Nephron (organoid): ENCODE measurements at regions not wholly inside any gene's neighbourhood (a gene's known extent, or its start where the extent isn't known, plus 50 kb on each side); places are given as distances from the start of the nearest gene placed in this dataset.

Experiments used
- H3K27ac Mint-ChIP-seq, 3 experiments: 2 replicates each; pipeline ENCODE4 v1.8.0; 2020; ENCODE audit warnings: mixed read lengths in 3 of 3, mild to moderate bottlenecking in 2 of 3, moderate library complexity in 1 of 3
- H3K27me3 Mint-ChIP-seq: 2 replicates; pipeline ENCODE4 v1.8.0; 2021; ENCODE audit warnings: low read depth, mild to moderate bottlenecking, moderate library complexity, mixed read lengths
- H3K36me3 Mint-ChIP-seq: 2 replicates; pipeline ENCODE4 v1.8.0; 2020; ENCODE audit warnings: low read depth, mixed read lengths
- H3K4me1 Mint-ChIP-seq: 2 replicates; pipeline ENCODE4 v1.8.0; 2020; ENCODE audit warnings: mixed read lengths
- H3K4me3 Mint-ChIP-seq, 3 experiments: 2 replicates each; pipeline ENCODE4 v1.8.0; 2020; ENCODE audit warnings: mild to moderate bottlenecking in 3 of 3, mixed read lengths in 3 of 3, moderate library complexity in 2 of 3
- H3K9me3 Mint-ChIP-seq: 2 replicates; pipeline ENCODE4 v1.8.0; 2020; ENCODE audit warnings: mixed read lengths
- TF ChIP-seq, protein P1 (sequence below), 3 experiments: fragments of 200-600 bp; sonication (generic); IDR thresholded peaks; one replicate each; pipeline ENCODE4 v1.5.0; 2021; ENCODE audit warnings: antibody characterized with exemption in 3 of 3; ENCODE audit not compliant: unreplicated experiment in 3 of 3

DNA sequence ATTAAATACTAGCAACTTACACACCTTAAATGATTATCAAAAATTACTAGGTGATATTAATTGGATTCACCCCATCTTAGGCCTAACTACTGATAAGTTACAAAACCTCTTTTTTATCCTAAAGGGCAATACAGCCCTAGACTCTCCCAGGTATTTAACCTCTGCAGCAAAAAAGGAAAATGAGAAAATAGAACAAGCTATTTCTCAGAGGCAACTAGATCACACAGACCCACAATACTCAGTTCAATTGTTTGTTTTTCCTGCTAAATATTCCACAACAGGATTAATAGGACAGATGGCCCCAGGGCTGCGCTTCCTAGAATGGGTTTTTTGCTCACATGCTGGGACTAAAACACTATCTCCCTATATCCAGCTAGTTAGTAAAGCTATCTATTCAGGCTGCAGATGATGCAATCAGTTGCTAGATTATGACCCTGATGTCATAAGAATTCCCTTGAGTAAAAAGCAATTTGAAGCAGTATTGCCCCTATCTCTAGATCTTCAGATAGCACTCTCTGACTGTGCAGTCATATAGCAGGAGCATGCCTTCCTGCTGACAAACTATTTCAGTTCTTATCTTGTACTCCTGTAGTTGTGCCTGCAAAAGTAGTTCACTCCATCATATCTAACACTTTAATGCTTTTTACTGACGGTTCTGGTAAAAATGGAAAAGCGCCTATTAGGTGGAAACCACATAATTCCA lies 1595.5 kb upstream of the TENM4 start:
- peaks cover 43% of the 10 kb centered on the region for H3K9me3 Mint-ChIP-seq
- H3K36me3 Mint-ChIP-seq: no peaks in the 10 kb centered on the region
- TF ChIP-seq, protein P1, sequence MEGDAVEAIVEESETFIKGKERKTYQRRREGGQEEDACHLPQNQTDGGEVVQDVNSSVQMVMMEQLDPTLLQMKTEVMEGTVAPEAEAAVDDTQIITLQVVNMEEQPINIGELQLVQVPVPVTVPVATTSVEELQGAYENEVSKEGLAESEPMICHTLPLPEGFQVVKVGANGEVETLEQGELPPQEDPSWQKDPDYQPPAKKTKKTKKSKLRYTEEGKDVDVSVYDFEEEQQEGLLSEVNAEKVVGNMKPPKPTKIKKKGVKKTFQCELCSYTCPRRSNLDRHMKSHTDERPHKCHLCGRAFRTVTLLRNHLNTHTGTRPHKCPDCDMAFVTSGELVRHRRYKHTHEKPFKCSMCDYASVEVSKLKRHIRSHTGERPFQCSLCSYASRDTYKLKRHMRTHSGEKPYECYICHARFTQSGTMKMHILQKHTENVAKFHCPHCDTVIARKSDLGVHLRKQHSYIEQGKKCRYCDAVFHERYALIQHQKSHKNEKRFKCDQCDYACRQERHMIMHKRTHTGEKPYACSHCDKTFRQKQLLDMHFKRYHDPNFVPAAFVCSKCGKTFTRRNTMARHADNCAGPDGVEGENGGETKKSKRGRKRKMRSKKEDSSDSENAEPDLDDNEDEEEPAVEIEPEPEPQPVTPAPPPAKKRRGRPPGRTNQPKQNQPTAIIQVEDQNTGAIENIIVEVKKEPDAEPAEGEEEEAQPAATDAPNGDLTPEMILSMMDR (IDR thresholded peaks at IDR 0.05; ENCODE audit: unreplicated experiment in 3 of 3): no peak
- no peak overlapping the region for H3K27ac Mint-ChIP-seq
- peaks cover 4% of the 10 kb centered on the region for H3K27me3 Mint-ChIP-seq
- H3K4me3 Mint-ChIP-seq: no peak overlapping the region
- peaks cover 4% of the 10 kb centered on the region for H3K4me1 Mint-ChIP-seq

DNA sequence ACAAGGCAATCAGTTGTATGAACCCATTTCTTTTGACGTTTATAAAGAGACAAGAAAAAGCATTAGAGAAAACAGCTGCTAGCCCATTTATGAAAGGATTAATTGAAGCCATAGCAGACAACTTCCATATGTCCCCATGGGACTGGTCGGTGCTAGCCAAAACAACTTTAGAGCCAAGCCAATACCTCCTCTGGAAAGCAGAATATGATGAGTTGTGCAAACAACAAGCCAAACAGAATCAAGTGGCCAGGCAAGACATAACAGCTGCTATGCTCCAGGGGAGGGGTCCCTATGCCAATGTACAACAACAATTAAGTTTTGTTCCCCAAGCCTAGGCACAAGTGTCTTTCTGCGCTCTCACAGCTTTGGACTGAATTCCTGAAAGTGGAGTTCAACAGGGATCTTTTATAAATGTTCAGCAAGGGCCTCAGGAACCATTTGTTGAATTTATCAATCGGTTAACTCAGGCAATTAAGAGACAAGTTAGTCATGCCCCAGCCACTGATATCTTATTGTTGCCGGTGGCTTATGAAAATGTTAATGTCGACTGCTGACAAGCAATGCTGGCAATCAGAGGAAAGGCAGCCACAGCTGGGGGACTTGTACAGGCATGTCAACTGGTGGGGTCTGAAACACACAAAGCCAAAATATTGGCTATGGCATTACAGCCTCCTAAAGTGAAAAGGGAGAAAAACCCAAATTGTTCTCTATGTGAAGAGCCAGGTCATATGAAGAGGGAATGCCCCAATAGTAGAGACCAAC lies 1593.1 kb upstream of the TENM4 start:
- TF ChIP-seq, protein P1 (IDR thresholded peaks at IDR 0.05; ENCODE audit: unreplicated experiment in 3 of 3): no peak
- Mint-ChIP-seq H3K4me1 (peaks cover 4% of the 10 kb centered on the region), H3K4me3 (no peak overlapping the region), H3K27me3 (peaks cover 4% of the 10 kb centered on the region), H3K36me3 (no peaks in the 10 kb centered on the region), H3K9me3 (peaks cover 35% of the 10 kb centered on the region), H3K27ac (peak overlapping the region in 1 of 3 experiments; percentile 44)

DNA sequence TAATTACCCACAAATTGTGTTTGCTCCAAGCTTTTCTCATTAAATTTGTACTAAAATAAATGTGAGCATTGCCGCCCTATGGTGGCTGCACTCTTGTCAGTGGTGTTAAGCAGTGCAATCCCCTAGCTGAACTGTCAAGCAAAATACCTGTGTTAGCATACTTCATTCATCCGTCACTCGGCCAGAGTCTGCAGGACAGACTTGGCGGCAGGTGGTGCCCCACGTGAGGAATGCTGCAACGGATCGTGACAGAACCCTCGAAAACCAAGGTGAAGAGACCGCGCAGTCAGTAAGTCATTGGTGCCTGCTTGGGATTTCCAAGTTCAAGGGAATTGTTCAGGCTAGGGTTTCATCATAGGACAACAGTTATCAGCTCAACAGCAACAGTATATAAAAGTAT lies 1592.1 kb upstream of the TENM4 start:
- Mint-ChIP-seq H3K9me3 (peaks cover 31% of the 10 kb centered on the region), H3K4me3 (no peak overlapping the region), H3K27ac (no peak overlapping the region), H3K4me1 (peaks cover 4% of the 10 kb centered on the region), H3K27me3 (peaks cover 4% of the 10 kb centered on the region), H3K36me3 (no peaks in the 10 kb centered on the region)
- TF ChIP-seq, protein P1 (IDR thresholded peaks at IDR 0.05; ENCODE audit: unreplicated experiment in 3 of 3): no peak

DNA sequence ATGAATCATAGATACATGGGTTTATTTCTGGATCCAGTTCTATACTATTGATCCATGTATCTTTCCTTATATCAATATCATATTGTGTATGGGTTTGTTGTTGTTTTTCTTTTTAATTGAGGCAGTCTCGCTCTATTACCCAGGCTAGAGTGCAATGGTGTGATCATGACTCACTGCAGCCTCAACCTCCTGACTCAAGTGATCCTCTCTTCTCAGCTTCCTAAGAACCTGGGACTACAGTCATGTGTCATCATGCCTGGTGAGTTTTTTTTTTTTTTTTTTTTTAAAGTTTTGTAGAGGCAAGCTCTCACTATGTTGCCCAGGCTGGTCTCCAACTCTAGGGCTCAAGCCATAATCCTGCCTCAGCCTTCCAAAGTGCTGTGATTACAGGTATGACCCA lies 1589.4 kb upstream of the TENM4 start:
- H3K4me3 Mint-ChIP-seq: no peak overlapping the region

DNA sequence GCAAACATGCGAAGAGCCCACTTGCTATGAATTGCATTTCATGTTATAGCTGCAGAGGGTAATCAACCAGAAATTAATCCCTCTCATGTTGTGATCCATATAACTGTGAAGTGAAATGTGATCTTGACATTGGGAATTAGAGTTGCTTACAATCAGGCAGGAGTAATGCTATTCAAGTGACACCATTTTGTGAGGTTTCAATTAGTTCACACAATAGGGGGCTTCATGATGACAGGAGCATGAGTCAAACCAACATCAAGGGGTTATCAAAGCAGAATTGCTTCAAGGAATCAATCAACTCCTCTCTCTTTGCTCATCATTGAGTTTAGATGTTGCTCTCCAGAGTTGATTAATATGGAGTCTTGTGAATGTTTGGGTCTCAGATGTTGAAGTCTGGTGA lies 1585.2 kb upstream of the TENM4 start:
- Mint-ChIP-seq H3K4me3 (no peak overlapping the region), H3K9me3 (no peaks in the 10 kb centered on the region), H3K36me3 (no peaks in the 10 kb centered on the region), H3K4me1 (no peaks in the 10 kb centered on the region), H3K27me3 (no peaks in the 10 kb centered on the region), H3K27ac (no peak overlapping the region)
- TF ChIP-seq, protein P1 (IDR thresholded peaks at IDR 0.05; ENCODE audit: unreplicated experiment in 3 of 3): no peak

More for the DNA sequence above, 1589.4 kb upstream of the TENM4 start:
- H3K36me3 Mint-ChIP-seq: no peaks in the 10 kb centered on the region
- no peak overlapping the region for H3K27ac Mint-ChIP-seq
- peaks cover 12% of the 10 kb centered on the region for H3K9me3 Mint-ChIP-seq
- H3K27me3 Mint-ChIP-seq: peaks cover 4% of the 10 kb centered on the region
- TF ChIP-seq, protein P1 (IDR thresholded peaks at IDR 0.05; ENCODE audit: unreplicated experiment in 3 of 3): no peak
- peaks cover 4% of the 10 kb centered on the region for H3K4me1 Mint-ChIP-seq
